Skeletal muscle satellite cell (primary cell): ENCODE measurements at regions not wholly inside any gene's neighbourhood (a gene's known extent, or its start where the extent isn't known, plus 50 kb on each side); places are given as distances from the start of the nearest gene placed in this dataset.
"Not testable (repeated sequence)": the region's sequence is repeated elsewhere in the genome, so short reads cannot be mapped to it uniquely, and the experiment has no call there.

Source experiments
- H3K27me3 ChIP-seq: 2 replicates; pipeline ENCODE4 v1.7.0; 2013; ENCODE audit warnings: low read length; ENCODE audit not compliant: control insufficient read depth, insufficient read depth
- H3K36me3 ChIP-seq: 2 replicates; pipeline ENCODE4 v1.7.0; 2013; ENCODE audit warnings: mild to moderate bottlenecking, control low read depth, low read length; ENCODE audit not compliant: insufficient read depth
- H3K4me1 ChIP-seq: 2 replicates; pipeline ENCODE4 v1.7.0; 2013; ENCODE audit warnings: low read length; ENCODE audit not compliant: control insufficient read depth, insufficient read depth
- H3K4me2 ChIP-seq: 2 replicates; pipeline ENCODE4 v1.7.0; 2013; ENCODE audit warnings: mild to moderate bottlenecking, low read length
- H3K4me3 ChIP-seq: 2 replicates; pipeline ENCODE4 v1.7.0; 2013; ENCODE audit warnings: low read length
- H3K9ac ChIP-seq: 2 replicates; pipeline ENCODE4 v1.7.0; 2013; ENCODE audit warnings: mild to moderate bottlenecking, low read depth, low read length, moderate library complexity
- H3K9me3 ChIP-seq: replicated peaks from 2 replicates; pipeline ENCODE4 v1.7.0; 2013; ENCODE audit warnings: mild to moderate bottlenecking, control low read depth, low read length

- not testable (repeated sequence) for H3K9ac ChIP-seq
- H3K27me3 ChIP-seq, result peaks cover 14% of the 10 kb centered on the region
These were observed 64.7 kb upstream of the CAPRIN1 start for GRCh38 chr11:33986597-33987501.

DNA sequence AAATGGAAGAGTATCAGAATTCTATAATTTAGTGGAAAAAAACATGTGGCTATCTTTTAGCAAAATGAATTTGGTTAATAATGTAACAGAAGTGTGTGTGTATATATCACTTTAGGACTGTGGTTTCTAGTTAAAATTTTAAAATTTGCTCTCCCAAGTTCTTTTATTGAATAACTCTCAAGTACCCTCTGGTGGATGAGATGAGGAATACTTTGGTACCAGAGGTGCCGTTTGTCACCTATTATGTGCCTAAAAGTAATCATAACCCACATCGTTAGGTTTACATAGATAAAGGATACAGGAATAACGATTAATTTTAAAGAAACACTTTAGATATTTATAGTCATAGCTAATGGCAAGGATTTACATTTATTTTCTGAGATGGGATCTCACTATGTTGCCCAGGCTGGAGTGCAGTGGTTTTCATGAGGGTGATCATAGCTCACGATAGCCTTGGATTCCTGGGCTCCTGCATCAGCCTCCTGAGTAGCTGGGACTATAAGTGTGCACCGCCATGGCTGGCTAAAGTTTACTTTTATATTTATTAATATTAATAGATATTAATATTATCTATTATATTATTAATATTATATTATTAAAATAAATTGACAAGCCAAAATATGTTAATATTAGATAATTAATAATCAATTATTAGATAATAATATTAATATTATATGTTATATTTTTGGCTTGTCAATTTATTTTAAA, 66.7 kb upstream of the CAPRIN1 start:
- Histone ChIP-seq H3K9ac (no peak overlapping the region), H3K36me3 (no peaks in the 10 kb centered on the region), H3K4me1 (no peaks in the 10 kb centered on the region), H3K4me3 (no peak overlapping the region), H3K27me3 (peaks cover 27% of the 10 kb centered on the region), H3K9me3 (no peaks in the 10 kb centered on the region), H3K4me2 (no peak overlapping the region)

More at GRCh38 chr11:33986597-33987501, 64.7 kb upstream of the CAPRIN1 start:
- H3K9me3 ChIP-seq, H3K4me3 ChIP-seq, H3K4me1 ChIP-seq, H3K36me3 ChIP-seq, H3K4me2 ChIP-seq: not testable (repeated sequence)

DNA sequence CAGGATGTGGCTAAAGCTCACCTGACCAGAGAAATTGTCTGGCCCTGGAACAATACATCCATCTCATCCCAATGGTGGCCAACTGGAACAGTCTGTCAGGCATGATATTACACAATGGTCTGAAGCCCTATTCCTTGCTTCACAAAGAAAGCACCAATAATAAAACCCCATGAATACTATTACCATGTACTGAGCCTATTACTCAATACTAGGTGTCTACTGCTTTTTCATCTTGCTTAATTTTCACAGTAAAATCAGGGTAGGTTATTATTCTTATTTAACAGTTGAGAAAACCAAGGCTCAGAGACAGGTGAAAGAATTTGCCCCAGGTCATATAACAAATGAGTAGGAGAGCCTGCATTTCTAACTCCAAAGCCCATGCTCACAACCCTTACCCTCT, 68.9 kb upstream of the CAPRIN1 start:
- H3K4me3 ChIP-seq, result no peak overlapping the region

GRCh38 chr11:33980897-33981296, 70.6 kb upstream of the CAPRIN1 start:
- H3K27me3 ChIP-seq, result peaks cover 50% of the 10 kb centered on the region
- no peaks in the 10 kb centered on the region for H3K9me3 ChIP-seq
- H3K36me3 ChIP-seq, result no peaks in the 10 kb centered on the region
- no peak overlapping the region for H3K4me2 ChIP-seq
- no peaks in the 10 kb centered on the region for H3K4me1 ChIP-seq
- H3K4me3 ChIP-seq, result no peak overlapping the region
- H3K9ac ChIP-seq, result no peak overlapping the region

More for the DNA sequence above, 68.9 kb upstream of the CAPRIN1 start:
- no peaks in the 10 kb centered on the region for H3K9me3 ChIP-seq
- H3K4me2 ChIP-seq, result no peak overlapping the region
- H3K36me3 ChIP-seq, result no peaks in the 10 kb centered on the region
- H3K9ac ChIP-seq, result no peak overlapping the region
- H3K27me3 ChIP-seq, result peaks cover 34% of the 10 kb centered on the region
- no peaks in the 10 kb centered on the region for H3K4me1 ChIP-seq

DNA sequence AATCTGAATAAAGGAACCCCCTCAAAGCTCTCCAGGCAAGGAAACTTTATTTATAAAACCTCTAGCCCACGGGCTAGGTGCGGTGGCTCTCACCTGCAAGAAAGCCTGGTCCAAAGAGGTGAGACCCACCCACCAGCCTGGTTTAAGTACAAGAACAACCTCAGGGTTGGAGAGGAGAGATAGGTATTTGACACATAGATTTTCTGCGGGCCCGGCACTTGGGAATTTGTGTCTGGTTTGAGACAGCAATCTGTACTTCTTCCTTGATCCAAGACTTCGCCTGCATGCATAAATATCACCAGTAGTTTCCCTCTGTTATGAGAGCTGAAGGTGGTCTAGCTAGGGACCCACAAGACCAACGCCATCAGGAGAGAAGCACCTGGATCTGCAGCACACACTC, 73.2 kb upstream of the CAPRIN1 start:
- H3K36me3 ChIP-seq, result no peaks in the 10 kb centered on the region
- no peak overlapping the region for H3K4me3 ChIP-seq
- no peaks in the 10 kb centered on the region for H3K9me3 ChIP-seq
- peaks cover 67% of the 10 kb centered on the region for H3K27me3 ChIP-seq
- H3K9ac ChIP-seq, result no peak overlapping the region
- H3K4me2 ChIP-seq, result no peak overlapping the region
- H3K4me1 ChIP-seq, result no peaks in the 10 kb centered on the region

GRCh38 chr11:33977676-33978075, 73.9 kb upstream of the CAPRIN1 start:
- Histone ChIP-seq H3K27me3 (peaks cover 64% of the 10 kb centered on the region), H3K4me3 (no peak overlapping the region), H3K4me1 (no peaks in the 10 kb centered on the region), H3K9ac (no peak overlapping the region), H3K36me3 (no peaks in the 10 kb centered on the region), H3K9me3 (no peaks in the 10 kb centered on the region), H3K4me2 (no peak overlapping the region)

DNA sequence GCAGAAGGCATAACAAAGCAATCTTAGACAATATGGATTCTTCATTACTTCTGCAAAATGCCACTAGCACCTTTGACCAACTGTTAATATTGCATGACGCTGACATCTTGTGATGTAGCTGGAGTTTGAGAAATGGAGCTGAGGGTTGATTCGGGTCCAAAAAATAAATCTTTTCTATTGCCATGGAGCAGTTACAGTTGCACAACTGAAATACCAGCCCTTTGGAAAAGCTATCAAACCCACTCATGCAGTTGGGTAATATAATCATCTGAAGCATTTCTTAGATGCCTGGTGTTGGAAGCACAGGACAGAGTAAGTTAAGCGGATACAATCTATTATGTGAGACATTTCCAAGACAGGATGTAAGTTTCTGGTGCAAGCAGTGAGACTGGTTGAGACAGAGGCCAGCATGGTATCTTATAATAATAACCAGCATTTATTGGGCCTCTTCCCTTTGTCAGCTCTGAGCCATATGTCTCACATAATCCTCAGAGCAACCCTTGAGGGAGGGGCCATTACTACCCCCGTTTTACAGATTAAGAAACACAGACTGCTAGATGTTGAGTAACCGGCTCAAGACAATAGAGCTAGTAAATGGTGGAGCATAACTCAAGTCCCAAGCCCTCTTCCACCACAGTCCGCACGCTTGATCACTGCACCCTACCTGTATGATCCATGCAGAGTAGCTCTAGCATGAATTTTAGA, 74.9 kb upstream of the CAPRIN1 start:
- Histone ChIP-seq H3K4me3 (no peak overlapping the region), H3K4me2 (no peak overlapping the region), H3K4me1 (no peaks in the 10 kb centered on the region), H3K9ac (no peak overlapping the region), H3K9me3 (no peaks in the 10 kb centered on the region), H3K27me3 (peaks cover 60% of the 10 kb centered on the region), H3K36me3 (no peaks in the 10 kb centered on the region)

DNA sequence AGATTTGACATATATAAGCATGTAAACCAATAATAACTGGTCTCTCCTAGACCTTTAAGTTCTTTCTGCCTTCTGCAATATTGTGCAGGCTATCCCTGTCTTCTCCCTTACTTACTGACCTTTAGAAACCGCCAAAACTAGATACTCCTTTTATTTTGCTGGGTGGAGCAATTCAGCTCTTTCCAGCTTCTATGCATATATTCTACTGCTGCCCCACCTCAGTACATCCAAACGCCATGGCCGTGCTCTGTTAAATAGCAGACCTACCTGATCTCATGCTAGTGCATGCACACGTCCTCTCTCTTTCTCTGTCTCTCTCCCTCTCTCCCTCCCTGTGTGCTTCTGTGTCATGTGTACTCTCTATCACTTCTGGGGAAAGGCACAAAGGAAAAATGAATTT, 76.7 kb upstream of the CAPRIN1 start:
- no peaks in the 10 kb centered on the region for H3K9me3 ChIP-seq
- no peaks in the 10 kb centered on the region for H3K36me3 ChIP-seq
- no peaks in the 10 kb centered on the region for H3K4me1 ChIP-seq
- no peak overlapping the region for H3K4me2 ChIP-seq
- H3K27me3 ChIP-seq, result peaks cover 50% of the 10 kb centered on the region
- no peak overlapping the region for H3K9ac ChIP-seq
- no peak overlapping the region for H3K4me3 ChIP-seq

DNA sequence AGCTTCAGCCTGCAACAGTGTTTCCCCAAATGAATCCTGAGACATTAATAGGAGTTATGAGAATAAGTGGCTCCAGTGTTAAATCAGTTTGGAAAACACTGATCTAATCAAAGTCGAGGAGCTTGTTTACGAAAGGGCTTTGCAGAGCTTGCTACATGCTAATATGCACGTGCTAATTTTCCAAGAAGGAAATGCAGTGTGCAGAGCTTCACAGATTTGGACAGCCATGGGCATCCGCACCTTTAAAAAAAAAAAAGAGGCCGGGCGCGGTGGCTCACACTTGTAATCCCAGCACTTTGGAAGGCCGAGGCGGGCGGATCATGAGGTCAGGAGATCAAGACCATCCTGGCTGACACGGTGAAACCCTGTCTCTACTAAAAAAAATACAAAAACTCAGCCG, 79.7 kb upstream of the LMO2 start:
- peaks cover 50% of the 10 kb centered on the region for H3K27me3 ChIP-seq
- not testable (repeated sequence) for H3K9me3 ChIP-seq, H3K36me3 ChIP-seq, H3K9ac ChIP-seq, H3K4me3 ChIP-seq, H3K4me1 ChIP-seq, H3K4me2 ChIP-seq

DNA sequence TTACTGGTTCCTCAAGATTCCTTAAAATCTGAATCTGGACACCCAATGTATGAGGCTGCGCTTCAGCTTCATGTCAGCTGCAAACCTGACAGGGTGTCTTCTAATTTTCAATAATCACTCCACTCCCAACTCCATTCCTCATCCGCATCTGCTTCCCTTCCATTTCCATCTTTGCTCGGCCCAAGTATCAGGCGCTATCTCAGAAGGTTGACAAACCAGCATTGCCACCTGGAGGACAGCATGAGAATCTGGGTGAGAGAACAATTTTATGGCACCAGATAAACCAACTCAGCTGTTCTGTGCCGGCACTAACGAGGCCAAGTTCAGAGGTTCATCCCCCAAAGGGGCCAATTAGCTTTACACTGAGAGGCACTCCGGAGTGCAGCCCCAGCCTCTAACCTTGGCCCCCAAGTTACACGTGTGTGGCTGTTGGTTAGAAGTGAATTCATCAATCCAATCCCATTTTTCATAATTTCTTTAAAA, 79.1 kb upstream of the LMO2 start:
- H3K9ac ChIP-seq, result no peak overlapping the region
- H3K4me3 ChIP-seq, result no peak overlapping the region
- peaks cover 45% of the 10 kb centered on the region for H3K27me3 ChIP-seq
- H3K4me2 ChIP-seq, result no peak overlapping the region
- H3K9me3 ChIP-seq, result no peaks in the 10 kb centered on the region
- no peaks in the 10 kb centered on the region for H3K36me3 ChIP-seq
- no peaks in the 10 kb centered on the region for H3K4me1 ChIP-seq

DNA sequence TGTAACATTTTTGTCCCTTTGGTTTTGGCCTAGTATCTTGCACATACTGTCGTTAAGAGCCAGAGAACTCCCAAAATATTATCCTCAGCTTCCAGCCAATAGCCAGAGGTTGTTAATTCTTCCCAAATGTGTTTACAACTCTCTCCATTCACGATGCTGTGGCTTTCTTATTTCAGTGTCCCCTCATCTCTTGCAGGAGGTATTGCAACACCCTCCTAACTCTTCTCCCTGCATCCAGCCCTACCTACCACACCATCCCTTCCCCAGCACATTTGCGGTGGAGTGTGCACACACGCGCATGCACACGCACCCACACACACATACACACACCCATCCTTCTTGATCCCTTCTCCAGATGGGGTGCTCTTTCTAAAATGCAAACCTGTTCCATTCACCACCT, 75.6 kb upstream of the LMO2 start:
- Histone ChIP-seq H3K4me1 (no peaks in the 10 kb centered on the region), H3K4me2 (no peak overlapping the region), H3K27me3 (peaks cover 56% of the 10 kb centered on the region), H3K4me3 (no peak overlapping the region), H3K9ac (no peak overlapping the region), H3K9me3 (no peaks in the 10 kb centered on the region), H3K36me3 (no peaks in the 10 kb centered on the region)
